Suppressor macrophage treated with lipopolysaccharide for 4 hours (primary cell): ENCODE measurements at regions not wholly inside any gene's neighbourhood (a gene's known extent, or its start where the extent isn't known, plus 50 kb on each side); places are given as distances from the start of the nearest gene placed in this dataset.
"Not testable (repeated sequence)": the region's sequence is repeated elsewhere in the genome, so short reads cannot be mapped to it uniquely, and the experiment has no call there.

Experiments used
- DNase-seq: peaks from one replicate; pipeline ENCODE4 v3.0.0-alpha.2; 2020

DNA sequence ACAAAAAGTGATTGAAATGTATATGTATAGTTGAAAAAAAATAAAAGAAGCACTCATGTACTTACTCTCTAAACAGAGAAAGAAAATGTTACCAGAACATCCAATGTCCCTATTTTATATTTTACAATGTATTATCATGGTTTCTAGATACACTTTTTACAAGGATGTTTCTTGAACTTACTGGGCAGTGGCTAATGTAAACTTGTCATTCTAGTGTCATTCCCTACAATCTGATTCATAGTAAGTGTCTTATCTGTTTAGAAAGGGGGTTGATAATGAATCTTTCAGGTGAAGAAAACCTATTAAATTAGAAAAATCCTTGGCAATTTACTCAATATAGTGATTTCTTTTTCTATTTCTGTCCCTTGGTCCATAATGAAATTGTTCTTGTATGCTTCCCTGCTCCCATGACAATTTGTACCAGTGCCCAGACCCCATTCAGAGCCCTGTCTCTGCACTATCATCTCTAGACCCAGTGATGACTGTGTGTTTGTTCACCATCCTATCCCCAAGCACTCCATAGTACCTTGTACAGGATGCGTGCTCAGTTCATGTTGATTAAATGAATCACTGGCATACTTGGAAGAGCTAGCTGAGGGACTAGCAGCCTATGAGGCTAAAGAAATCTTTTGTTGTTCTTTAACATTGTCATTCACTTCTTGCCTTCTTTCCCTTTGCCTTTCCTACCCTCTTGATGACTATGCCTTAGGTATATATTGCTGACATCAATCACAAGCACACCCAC, 101.2 kb downstream of the HMHB1 start:
- DNase-seq, result no peak

DNA sequence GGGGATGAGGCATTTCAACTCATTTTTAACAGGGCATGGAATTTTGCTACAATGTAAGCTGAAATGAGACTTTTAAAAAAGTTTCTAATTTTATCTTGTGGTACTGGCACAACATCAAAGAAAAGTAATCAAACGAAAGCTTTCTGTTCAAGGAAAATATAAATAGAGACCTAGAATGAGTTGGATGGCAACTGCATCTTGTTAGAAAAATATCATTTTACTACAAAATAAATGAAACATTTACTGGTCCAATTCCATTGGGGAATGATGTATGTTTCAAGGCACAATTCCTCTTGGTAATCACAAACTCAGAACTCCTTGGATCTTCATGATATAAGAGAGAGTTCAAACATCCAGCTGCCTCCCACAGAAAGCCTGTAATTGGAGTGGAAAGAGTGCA, 102.8 kb downstream of the HMHB1 start:
- no peak for DNase-seq

DNA sequence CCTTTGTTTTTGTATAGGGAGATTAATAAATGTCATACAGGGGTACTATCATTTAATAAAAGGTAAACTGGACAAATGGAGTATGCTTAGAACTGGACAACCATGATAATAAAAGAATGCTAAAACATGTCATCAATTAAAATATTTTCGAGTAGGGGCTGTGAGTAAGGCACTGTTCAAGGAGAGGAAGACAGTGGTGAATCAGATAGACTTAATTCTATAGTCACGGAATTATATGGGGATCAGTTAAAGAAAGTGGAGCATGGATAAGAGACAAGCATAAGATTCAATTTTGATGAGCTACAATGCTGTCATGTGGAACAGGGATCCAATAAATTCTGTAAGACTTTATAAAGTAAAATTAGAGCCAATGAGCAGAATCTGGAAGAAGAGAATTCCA, 104.5 kb downstream of the HMHB1 start:
- DNase-seq, result no peak

- no peak for DNase-seq
These were observed 107.0 kb downstream of the HMHB1 start for GRCh38 chr5:143918961-143919360.

DNA sequence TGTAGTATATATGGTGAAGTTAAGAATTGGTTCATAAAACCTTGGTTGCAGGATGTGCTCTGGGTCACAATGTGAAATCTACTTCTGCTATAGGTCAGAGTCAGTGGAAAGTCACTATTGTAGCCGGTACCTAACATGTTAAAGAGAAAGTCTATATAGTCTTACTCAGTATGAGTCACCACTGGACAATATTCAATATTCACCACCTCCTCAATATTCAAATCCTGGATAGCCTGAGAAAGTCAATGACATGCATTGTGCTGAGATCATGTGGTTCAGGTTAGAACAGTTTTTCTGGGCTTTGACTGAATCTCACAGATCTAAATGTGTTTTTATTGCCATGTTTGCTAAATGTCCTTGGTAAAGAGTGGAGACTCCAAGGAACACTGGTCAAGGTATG, 108.8 kb downstream of the HMHB1 start:
- no peak for DNase-seq

- peak; percentile 5 for DNase-seq
These were observed 109.8 kb downstream of the HMHB1 start for GRCh38 chr5:143921525-143922311.

GRCh38 chr5:143922718-143923117, 110.8 kb downstream of the HMHB1 start:
- peak; percentile 34 for DNase-seq

DNA sequence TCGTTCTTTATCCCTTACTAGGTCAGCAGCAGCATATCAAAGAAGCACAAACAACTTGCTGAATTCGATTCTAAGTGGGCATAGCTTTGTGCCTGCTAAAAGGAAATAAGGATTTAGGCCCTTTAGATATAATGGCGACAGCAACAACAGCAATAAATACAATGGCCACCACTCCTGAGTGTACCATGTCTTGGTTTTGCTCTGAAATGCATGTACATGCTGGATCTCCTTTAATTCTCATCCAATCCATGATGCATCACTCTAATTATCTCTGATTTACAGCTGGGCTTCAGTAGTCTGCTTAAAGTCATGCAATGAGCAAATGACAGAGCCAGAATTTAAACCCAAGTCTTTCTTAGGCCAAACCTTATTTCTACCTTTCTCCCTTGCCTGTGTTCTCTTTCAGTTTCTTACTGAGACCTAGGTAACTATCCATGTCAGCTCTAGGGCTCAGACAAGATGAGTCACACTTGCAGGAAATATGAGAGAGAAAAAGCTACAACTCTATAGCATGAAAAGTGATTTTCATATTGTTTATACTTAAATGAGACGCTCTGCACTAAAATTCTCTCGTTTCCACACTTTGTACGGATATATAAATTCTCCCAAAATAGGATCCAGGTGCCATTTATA, 111.8 kb downstream of the HMHB1 start:
- DNase-seq, result no peak

DNA sequence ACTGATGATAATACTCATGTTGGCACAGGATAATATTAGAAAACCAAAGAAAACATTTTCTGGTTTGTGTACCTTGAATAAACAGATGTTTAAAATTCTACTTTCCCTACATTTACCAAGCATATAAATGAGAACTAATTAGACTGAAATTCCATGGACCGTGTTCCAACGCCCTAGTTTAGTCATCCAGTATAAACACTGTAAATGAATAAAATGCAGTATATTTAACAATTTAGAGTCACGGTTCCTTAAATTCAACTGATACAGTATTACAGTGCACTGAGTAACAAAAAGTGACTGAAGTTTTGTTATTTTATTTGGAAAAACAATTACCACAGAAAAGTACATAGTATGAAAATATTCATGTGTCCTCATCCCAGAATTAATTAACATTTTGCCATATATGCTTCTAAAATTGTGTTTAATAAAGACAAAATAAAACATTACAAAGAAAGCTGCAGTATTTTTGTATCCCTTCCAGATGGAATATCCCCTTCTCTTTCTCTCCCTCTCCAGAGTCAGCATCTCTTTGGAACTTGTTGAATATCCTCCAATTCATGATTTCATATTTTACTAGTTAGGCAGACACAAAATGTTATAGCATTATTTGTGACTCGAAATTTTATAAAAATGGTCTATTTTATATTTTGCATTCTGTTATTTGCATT, 112.5 kb downstream of the HMHB1 start:
- no peak for DNase-seq

- DNase-seq, result not testable (repeated sequence)
These were observed 113.0 kb downstream of the HMHB1 start for GRCh38 chr5:143924979-143925325.

DNA sequence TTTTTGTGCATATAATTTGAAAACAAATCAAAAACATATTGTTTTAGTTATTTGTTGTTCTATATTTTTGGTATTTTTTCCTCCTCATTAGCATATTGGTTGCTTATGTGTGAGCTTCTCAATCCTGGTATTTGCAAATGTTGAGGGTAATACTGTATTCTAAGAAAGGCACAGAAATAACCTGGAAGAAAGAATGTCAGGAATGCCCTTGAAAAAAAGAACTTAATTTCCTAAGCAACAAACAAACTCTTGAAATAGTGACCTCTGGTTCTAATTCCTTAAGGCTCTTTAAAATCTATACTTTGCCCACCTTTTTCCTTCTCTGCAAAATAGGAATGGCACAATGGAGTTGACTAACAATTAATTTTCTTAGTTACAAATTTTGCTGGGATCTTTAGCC, 117.5 kb downstream of the HMHB1 start:
- DNase-seq, result no peak

DNA sequence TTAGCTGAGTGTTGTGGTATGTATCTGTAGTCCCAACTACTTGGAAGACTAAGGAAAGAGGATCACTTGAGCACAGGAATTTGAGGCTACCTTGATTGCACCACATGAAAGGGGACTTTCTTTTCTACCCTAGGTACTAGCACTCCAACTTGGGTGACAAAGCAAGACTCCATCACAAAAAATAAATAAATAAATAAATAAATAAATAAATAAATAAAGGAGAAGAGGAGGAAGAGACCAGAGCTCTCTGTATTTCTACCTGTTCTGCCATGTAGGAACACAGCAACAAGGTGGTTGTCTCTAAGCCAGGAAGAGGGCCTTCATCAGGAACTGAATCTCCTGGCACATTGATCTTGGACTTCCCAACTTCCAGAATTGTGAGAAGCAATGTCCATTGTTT, 118.6 kb downstream of the HMHB1 start:
- DNase-seq, result no peak

DNA sequence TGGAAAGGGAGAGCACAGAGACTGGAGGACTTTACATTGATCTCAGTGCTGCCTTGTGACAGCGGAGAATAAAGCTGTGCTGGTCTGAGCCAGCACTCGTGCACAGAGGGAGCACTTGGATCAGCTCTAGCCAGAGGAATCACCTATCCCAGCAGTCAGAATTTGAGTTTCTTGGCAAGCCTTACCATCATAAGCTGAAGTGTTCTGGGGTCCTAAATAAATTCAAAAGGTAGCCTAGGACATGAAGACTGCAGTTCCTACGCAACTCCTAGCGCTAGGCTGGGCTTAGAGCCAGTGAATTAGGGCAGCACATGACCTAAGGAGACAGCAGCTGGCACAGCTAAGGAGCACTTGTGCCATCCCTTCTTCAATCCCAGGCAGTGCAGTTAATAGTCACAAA, 119.5 kb downstream of the HMHB1 start:
- no peak for DNase-seq

DNA sequence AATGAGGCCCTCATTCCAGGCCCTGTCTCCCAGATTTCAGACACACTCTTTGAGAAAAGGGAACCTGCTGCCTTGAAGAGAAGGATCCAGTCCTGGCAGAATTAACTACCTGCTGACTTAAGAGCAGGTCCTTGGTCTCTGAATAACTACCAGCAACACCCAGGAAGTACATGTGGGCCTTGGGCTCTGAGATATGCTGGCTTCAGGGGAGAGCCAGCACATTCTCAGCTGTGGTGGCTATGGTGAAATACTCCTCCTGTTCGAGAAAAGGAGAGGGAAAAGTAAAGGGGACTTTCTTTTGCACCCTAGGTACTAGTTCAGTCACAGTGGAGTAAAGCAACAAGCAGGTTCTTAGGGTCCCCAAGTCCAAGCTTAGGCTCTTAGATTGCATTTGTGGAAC, 120.0 kb downstream of the HMHB1 start:
- DNase-seq, result no peak

DNA sequence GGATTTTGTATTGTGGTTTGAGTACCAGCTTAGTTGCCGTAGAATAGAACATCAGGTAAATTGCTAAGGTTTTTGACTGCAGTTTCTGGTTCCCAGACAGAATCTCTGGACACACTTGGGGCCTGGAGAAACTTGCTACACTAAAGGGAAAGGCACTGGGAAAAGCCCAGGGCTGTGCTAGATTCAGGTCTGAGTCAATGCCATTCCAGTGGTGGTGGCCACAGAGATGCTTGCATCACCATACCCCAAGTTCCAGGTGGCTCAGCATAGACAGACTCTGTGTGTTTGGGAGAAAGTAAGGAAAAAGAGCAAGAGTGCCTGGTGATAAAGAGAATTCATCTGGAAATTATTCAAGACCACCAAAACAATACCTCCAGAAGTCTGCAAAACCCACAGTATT, 120.6 kb downstream of the HMHB1 start:
- no peak for DNase-seq

DNA sequence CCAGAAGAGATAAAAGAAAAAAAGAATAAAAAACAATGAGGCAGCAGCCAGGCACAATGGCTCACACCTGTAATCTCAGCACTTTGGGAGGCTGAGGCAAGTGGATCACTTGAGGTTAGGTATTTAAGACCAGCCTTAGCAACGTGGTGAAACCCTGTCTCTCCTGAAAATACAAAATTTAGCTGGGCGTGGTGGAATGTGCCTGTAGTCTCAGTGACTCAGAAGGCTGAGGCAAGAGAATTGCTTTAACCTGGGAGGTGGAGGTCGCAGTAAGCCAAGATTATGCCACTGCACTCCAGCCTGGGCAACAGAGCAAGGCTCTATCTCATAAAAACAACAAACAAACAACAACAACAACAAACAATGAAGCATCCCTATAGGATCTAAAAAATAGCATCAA, 121.5 kb downstream of the HMHB1 start:
- DNase-seq, result no peak

- no peak for DNase-seq
These were observed 122.9 kb downstream of the HMHB1 start for GRCh38 chr5:143934821-143935220.

DNA sequence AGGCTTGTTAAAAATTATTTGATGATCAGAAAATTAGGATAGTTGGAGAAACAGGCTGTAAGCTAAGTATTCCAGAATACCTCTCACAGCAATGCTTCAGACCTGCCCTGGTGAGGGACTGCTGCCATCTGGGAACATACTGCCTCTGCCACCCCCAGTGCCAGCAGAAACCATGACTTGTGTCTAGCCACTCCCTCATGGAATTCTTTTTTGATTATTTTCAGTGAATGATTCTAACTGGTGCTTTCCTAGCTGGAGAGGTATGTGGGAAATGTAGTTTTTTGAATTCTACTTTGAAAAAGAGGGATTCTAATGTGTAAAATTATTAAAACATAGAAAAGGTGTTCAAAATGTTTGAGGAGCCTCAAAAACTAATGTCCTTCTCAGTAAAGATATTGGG, 126.3 kb downstream of the HMHB1 start:
- DNase-seq, result no peak

GRCh38 chr5:143946837-143947236, 134.9 kb downstream of the HMHB1 start:
- DNase-seq, result no peak

DNA sequence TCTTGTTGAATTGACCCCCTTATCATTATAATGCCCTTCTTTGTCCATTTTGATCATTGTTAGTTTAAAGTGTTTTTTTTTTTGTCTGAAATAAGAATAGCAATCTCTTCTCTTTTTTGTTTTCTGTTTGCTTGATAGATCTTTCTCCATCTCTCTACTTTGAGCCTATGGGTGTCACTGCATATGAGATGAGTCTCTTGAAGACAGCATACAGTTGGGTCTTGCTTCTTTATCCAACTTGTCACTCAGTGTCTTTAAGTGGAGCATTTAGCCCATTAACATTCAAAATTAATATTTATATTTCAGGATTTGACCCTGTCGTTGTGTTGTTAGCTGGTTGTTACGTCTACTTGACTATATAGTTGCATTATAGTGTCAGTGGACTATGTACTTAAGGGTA, 135.4 kb downstream of the HMHB1 start:
- no peak for DNase-seq

GRCh38 chr5:143952809-143953208, 140.8 kb downstream of the HMHB1 start:
- no peak for DNase-seq

DNA sequence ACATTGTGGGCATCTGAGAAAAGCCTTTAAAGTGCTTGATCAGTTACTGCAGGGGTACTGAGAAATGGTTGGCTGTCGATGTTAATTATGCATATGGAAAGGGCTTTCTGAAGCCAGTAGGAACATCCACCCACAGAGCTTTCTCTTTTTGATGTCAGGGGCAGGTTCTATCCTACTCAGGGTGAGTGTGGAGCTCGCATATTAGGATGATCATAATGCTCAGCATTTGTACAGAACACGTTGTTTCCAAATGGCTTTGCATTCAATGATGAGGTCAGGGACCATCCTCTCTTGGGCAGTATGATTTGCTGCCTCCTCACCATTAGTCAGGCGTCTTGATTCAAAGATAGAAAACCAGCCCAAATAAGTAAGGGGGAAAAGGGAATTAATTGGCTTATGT, 141.9 kb downstream of the HMHB1 start:
- DNase-seq, result no peak

- DNase-seq, result no peak
These were observed 143.2 kb downstream of the HMHB1 start for GRCh38 chr5:143955141-143955540.

DNA sequence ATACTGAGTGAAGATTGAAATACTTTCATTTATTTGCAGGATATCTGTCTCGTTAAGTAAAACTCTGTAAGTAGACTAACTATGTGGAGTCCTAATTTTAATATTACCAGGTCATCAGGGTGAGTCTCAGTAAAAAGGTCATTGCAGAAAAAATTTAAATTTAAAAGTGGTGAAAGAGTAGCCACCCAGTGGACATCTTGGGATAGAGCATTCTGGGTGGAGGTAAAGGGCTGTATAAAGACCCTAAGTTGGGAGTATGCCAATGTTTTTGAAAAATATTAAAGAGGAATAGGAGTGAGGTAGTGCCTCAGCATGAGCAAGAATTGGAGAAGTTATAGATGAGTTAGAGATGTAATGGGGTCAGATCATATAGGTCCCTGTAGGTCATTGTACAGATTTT, 145.5 kb downstream of the HMHB1 start:
- DNase-seq, result no peak
